SK-N-SH treated with all-trans-retinoic acid at 6 μM for 48 hours (cell line): ENCODE measurements at regions not wholly inside any gene's neighbourhood (a gene's known extent, or its start where the extent isn't known, plus 50 kb on each side); places are given as distances from the start of the nearest gene placed in this dataset.
"Not testable (repeated sequence)": the region's sequence is repeated elsewhere in the genome, so short reads cannot be mapped to it uniquely, and the experiment has no call there.

Experiments
- CREB5 ChIP-seq: fragments of 250-450 bp; sonication (Bioruptor Pico); IDR thresholded peaks from 2 replicates; pipeline ENCODE4 v1.5.1; 2020; ENCODE audit warnings: low read depth, mild to moderate bottlenecking, moderate library complexity
- CSRNP3 ChIP-seq: fragments of 250-450 bp; sonication (Bioruptor Pico); IDR thresholded peaks from 2 replicates; pipeline ENCODE4 v1.5.1; 2021; ENCODE audit warnings: mild to moderate bottlenecking, moderate library complexity
- ESRRG ChIP-seq: fragments of 250-450 bp; sonication (Bioruptor Pico); IDR thresholded peaks from 2 replicates; pipeline ENCODE4 v1.6.1; 2021; ENCODE audit warnings: mild to moderate bottlenecking
- GLIS3 ChIP-seq: fragments of 250-450 bp; sonication (Bioruptor Pico); IDR thresholded peaks from 2 replicates; pipeline ENCODE4 v1.5.0; 2020; ENCODE audit warnings: mild to moderate bottlenecking, moderate library complexity
- ISL1 ChIP-seq: fragments of 250-450 bp; sonication (Bioruptor Pico); IDR thresholded peaks from 2 replicates; pipeline ENCODE4 v2.1.2; 2022; ENCODE audit warnings: mild to moderate bottlenecking, moderate library complexity
- OSR1 ChIP-seq: fragments of 250-450 bp; sonication (Bioruptor Pico); IDR thresholded peaks from 2 replicates; pipeline ENCODE4 v1.8.0; 2022; ENCODE audit warnings: moderate library complexity, mild to moderate bottlenecking, inconsistent platforms
- PPARA ChIP-seq: fragments of 250-450 bp; sonication (Bioruptor Pico); IDR thresholded peaks from 2 replicates; pipeline ENCODE4 v1.5.0; 2020; ENCODE audit warnings: mild to moderate bottlenecking, borderline replicate concordance
- TSHZ2 ChIP-seq: fragments of 250-450 bp; sonication (Bioruptor Pico); IDR thresholded peaks from 2 replicates; pipeline ENCODE4 v1.5.0; 2020; ENCODE audit warnings: mild to moderate bottlenecking, moderate library complexity
- ZC3H10 ChIP-seq: fragments of 250-450 bp; sonication (Bioruptor Pico); IDR thresholded peaks from 2 replicates; pipeline ENCODE4 v1.5.1; 2021; ENCODE audit warnings: mild to moderate bottlenecking, moderate library complexity
- ZNF565 ChIP-seq: fragments of 450-650 bp; formaldehyde crosslinking; conservative IDR thresholded peaks from 2 replicates; pipeline ENCODE4 v1.5.0; 2020; ENCODE audit warnings: low read depth, mild to moderate bottlenecking, moderate library complexity
- ZNF8 ChIP-seq: fragments of 450-650 bp; formaldehyde crosslinking; IDR thresholded peaks from 2 replicates; pipeline ENCODE4 v1.5.0; 2020; ENCODE audit warnings: mild to moderate bottlenecking, moderate library complexity

- not testable (repeated sequence) for TF ChIP-seq OSR1 (CRISPR knock-in tag); TSHZ2 (CRISPR knock-in tag); GLIS3 (CRISPR knock-in tag); ZNF8 (CRISPR knock-in tag); PPARA; ISL1 (CRISPR knock-in tag); ZC3H10 (CRISPR knock-in tag); ESRRG; CSRNP3 (CRISPR knock-in tag); CREB5 (CRISPR knock-in tag); ZNF565 (CRISPR knock-in tag)
Measured at GRCh38 chr14:84512823-84513222, 1017.1 kb upstream of the FLRT2 start.
